Stimulated activated CD8-positive, alpha-beta memory T cell treated with anti-CD3 and anti-CD28 coated beads, Interleukin-7, amount 100 ng/mL, for 1 hour (primary cell): ENCODE measurements at regions not wholly inside any gene's neighbourhood (a gene's known extent, or its start where the extent isn't known, plus 50 kb on each side); places are given as distances from the start of the nearest gene placed in this dataset.
"Not testable (repeated sequence)": the region's sequence is repeated elsewhere in the genome, so short reads cannot be mapped to it uniquely, and the experiment has no call there.

Experiments used
- DNase-seq, 2 donors: peaks; one replicate each; pipeline ENCODE4 v3.0.0-alpha.2; 2020; ENCODE audit warnings: low read depth in 2 of 2

DNA sequence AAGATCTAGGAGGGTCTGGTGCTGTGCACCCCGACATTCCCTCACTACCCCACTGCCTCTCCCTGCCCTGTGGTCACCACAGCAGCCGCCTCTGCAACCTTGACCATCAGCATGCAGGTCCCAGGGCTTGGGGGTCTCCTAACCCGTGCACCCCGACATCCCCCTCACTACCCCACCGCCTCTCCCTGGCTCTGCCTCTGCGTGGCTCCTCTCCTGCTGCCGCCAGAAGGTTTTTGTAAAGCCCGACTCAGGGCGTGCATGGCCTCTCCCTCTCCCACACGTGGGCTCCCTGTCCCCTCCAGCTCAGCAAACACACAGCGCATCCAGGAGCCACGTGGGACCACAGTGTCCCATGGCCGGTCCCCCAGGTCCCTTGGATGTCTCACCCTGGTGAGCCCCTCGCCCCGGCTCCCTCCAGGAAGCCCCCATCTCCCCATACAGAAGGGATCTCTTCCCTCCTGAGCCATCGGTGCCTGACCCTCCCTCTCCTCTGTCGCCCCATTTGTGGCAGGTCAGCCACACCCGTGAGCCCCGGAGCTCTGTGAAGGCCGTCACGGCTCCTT lies 112.5 kb upstream of the LPCAT1 start:
- DNase-seq, result not testable (repeated sequence)

- DNase-seq, result not testable (repeated sequence)
Measured at GRCh38 chr5:1635477-1635876, 111.7 kb upstream of the LPCAT1 start.

GRCh38 chr5:1634337-1634661 lies 110.5 kb upstream of the LPCAT1 start:
- no peak for DNase-seq

DNA sequence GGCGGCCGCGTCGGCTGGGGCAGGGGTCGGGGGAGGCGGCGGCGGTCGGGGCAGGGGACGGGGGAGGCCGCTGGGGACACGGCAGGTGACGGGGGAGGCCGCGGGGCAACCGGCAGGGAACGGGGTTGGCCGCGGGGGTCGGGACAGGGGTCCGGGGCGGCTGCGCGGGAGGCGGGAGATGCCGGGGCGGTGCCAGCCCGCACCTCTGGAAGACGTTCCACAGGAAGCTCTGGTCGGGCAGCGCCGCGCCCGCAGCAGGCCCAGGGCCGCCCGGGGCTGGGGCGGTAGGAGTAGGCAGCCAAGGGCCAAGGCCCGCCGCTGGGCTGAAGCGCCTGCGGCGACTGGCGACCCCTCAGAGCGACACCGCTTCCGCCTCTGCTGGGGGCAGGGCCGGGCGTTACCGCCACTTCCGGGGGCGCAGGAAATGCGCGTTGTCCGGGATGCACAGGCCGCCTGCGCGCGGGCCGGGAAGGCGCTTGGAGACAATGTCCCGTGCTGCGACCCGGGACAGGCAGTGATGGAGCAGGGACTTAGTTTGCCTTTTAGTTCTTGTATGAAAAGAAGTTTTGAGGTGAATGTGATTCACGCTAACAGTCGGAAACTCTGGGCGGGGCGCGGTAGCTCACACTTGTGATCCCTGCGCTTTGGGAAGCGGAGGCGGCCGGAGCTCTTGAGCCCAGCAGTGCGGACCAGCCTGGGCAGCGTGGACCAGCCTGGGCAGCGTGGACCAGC lies 110.0 kb upstream of the LPCAT1 start:
- DNase-seq, result peak; percentile 57 to 67

- not testable (repeated sequence) for DNase-seq
Measured at GRCh38 chr5:1631004-1631403, 107.2 kb upstream of the LPCAT1 start.

- not testable (repeated sequence) for DNase-seq
Measured at GRCh38 chr5:1626397-1626796, 102.6 kb upstream of the LPCAT1 start.

- not testable (repeated sequence) for DNase-seq
Measured at GRCh38 chr5:1619531-1619930, 95.8 kb upstream of the LPCAT1 start.

- not testable (repeated sequence) for DNase-seq
Measured at GRCh38 chr5:1618296-1618865, 94.6 kb upstream of the LPCAT1 start.

DNA sequence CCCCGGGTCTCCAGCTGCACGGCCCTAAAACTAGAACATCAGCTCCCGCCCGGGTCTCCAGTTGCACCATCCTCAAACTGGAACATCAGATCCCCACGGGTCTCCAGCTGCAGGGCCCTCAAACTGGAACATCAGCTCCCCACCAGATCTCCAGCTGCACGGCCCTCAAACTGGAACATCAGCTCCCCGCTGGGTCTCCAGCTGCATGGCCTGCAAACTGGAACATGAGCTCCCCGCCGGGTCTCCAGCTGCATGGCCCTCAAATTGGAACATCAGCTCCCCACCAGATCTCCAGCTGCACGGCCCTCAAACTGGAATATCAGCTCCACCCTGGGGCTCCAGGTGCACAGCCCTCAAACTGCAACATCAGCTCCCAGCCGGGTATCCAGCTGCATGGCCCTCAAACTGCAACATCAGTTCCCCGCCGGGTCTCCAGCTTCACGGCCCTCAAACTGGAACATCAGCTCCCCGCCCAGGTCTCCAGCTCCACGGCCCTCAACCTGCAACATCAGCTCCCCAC lies 93.5 kb upstream of the LPCAT1 start:
- not testable (repeated sequence) for DNase-seq

DNA sequence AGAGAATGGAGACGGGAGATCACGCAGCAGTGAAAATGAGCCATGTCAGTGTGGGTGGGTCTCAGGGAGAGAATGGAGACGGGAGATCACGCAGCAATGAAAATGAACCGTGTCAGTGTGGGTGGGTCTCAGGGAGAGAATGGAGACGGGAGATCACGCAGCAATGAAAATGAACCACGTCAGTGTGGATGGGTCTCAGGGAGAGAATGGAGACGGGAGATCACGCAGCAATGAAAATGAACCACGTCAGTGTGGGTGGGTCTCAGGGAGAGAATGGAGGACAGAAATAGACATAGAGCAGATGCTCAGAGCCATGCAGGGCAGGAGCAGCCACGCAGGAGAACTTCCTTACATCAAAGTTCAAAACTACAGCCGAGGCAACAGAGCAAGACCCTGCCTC lies 89.8 kb upstream of the LPCAT1 start:
- not testable (repeated sequence) for DNase-seq

DNA sequence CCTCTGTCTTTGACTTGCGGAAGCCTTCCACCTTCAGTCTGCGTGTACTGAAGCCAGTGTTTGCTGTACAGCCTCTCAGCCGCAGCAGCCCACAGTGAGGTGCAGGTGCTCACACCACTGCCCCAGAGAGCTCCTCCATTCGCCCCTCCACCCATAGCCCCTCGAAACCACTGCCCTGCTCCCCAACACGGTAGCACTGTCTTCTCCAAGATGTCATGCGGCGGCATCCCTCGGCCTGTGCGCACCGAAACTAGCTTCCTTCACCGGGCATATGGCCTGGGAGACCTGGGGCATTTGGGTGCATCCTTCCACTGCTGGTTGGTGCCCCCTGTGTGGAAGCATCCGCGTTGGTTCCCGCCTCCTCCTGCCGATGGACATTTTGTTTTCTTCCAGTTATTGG lies 86.8 kb upstream of the LPCAT1 start:
- DNase-seq, result not testable (repeated sequence)

DNA sequence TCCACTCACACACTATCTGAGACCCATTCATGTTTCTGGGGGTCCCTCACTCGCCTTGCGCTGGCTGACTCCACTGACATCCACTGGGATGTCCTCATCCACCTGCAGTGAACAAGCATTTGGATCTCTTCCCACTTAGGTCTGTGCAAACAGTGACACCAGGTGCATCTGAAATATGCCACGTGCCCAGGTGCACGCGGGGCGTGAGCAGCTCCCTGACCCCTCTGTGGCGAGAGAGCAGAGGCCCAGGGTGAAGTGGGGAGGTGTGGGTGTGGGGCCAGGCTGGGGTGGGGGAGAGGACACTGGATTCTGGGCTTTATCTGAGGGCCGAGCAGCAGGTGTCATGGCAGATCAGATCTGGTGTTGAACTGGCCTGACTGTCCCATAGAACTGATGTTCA lies 85.4 kb upstream of the LPCAT1 start:
- not testable (repeated sequence) for DNase-seq

- not testable (repeated sequence) for DNase-seq
Measured at GRCh38 chr5:1608336-1608735, 84.6 kb upstream of the LPCAT1 start.

DNA sequence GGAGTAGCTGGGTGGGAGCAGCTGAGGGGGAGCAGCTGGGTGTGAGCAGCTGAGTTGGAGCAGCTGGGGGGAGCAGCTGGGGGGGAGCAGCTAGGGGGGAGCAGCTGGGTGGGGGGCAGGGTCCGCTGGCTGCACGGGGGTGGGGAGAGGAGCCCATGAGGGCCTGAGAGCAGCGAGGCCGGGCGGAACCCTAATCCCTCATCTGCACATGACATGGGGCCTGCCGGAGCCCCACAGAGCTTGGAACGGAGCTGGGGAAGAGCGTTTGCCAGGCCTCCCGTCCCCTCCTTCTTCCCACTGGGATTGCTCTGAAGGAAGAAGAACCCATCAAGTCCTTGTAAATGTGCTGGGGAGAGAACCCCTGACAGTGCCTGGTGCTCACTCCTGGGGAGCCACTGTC lies 83.2 kb upstream of the LPCAT1 start:
- not testable (repeated sequence) for DNase-seq

DNA sequence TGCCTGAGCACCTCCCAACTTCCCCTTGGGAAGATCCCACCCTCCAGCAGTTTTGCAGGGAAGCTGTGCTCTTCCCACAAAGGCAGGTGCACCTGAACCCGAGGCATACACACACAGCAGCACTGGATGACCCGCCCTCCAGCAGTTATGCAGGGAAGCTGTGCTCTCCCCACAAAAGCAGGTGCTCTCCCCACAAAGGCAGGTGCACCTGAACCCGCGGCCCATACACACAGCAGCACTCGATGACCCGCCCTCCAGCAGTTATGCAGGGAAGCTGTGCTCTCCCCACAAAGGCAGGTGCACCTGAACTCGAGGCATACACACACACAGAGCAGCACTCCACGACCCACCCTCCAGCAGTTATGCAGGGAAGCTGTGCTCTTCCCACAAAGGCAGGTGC lies 80.2 kb upstream of the LPCAT1 start:
- not testable (repeated sequence) for DNase-seq

- DNase-seq, result not testable (repeated sequence)
Measured at GRCh38 chr5:1601565-1601964, 77.8 kb upstream of the LPCAT1 start.

- not testable (repeated sequence) for DNase-seq
Measured at GRCh38 chr5:1598950-1599737, 75.4 kb upstream of the LPCAT1 start.

DNA sequence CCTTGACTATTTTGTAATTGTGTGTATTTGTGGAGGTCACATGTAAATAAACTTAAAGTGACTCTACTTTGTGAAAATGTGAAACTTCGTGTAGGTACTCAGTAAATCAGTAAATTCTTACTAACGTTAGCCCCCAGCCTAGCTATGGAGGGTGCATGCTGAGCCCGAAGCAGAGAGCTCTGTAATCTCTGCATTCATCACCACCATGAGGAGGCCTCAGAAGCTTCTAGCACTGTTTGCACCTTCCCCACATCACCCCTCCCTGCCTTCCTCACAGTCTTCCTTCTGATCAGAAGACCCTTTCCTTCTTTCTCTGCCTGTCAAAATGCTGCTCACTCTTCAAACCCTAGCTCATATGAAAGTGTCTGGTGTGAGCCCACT lies 73.3 kb upstream of the LPCAT1 start:
- not testable (repeated sequence) for DNase-seq

DNA sequence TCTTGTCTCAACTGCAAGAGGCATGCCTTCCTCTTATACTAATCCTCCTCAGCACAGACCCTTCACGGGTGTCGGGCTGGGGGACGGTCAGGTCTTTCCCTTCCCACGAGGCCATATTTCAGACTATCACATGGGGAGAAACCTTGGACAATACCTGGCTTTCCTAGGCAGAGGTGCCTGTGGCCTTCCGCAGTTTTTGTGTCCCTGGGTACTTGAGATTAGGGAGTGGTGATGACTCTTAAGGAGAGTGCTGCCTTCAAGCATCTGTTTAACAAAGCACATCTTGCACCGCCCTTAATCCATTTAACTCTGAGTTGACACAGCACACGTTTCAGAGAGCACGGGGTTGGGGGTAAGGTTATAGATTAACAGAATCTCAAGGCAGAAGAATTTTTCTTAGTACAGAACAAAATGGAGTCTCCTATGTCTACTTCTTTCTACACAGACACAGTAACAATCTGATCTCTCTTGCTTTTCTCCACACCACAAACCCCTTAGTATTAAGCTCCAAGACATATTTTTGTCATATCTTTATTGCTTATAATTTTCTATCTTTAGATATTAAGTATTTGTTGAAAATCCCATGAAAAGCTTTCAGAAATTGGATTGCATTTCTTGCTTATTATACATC lies 72.8 kb upstream of the LPCAT1 start:
- DNase-seq, result not testable (repeated sequence)

GRCh38 chr5:1594357-1595106 lies 70.8 kb upstream of the LPCAT1 start:
- DNase-seq, result peak; percentile 63 to 66

DNA sequence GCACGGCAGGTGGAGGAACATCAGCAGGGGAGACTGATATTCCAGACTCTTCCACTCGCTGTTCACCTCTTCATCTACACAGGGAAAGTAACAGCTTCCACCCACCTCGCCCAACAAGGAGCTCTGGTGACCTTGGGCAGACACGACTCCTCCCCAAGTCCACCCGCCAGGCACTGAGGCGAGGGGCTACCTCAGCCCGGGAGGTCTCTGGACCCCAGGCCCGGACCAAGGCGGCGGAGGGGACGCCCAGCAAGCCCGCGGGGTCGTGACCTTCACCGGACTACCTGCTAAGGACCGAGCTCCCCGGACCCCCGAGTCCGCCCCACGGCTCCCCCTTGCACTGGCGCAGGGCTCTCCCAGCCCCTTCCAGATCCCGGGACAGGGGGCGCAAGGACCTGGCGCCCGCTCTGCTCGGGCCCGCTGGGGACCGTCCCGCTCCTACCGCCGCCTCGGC lies 70.2 kb upstream of the LPCAT1 start:
- no peak for DNase-seq
